HEK293 (cell line): ENCODE measurements at regions not wholly inside any gene's neighbourhood (a gene's known extent, or its start where the extent isn't known, plus 50 kb on each side); places are given as distances from the start of the nearest gene placed in this dataset.

ENCODE experiments used
- CTCF ChIA-PET: fragments of 350-600 bp; formaldehyde crosslinking; extraction: SDS; loops from one replicate; lab custom pipeline; 2021; ENCODE audit warnings: antibody characterized with exemption; lab: Yijun Ruan, JAX
- POLR2A ChIA-PET: fragments of 300-600 bp; formaldehyde crosslinking; extraction: SDS; loops from one replicate; lab custom pipeline; 2020; ENCODE audit warnings: antibody characterized with exemption, inconsistent platforms; lab: Yijun Ruan, JAX
- H3K27ac ChIP-seq: fragments of 200-500 bp; sonication (Bioruptor generic); 2 replicates; pipeline ENCODE4 v1.5.1; 2014; ENCODE audit warnings: low read depth, low read length, control low read depth, inconsistent platforms; ENCODE audit errors: extremely low read depth
- H3K36me3 ChIP-seq, 2 experiments: fragments of 200-500 bp in 1 of 2; sonication (Bioruptor generic) in 1 of 2; 1 replicate in 1 of 2; 2 replicates in 1 of 2; pipeline ENCODE4 v1.5.1; 2014 to 2017; ENCODE audit warnings: inconsistent platforms in 2 of 2, low read length in 2 of 2; ENCODE audit not compliant: control insufficient read depth in 2 of 2, insufficient read depth in 1 of 2
- H3K4me1 ChIP-seq: fragments of 200-500 bp; sonication (Bioruptor generic); 2 replicates; pipeline ENCODE4 v1.5.1; 2014; ENCODE audit warnings: mild to moderate bottlenecking, low read length, inconsistent platforms; ENCODE audit not compliant: control insufficient read depth, insufficient read depth
- H3K4me3 ChIP-seq: 2 replicates; pipeline ENCODE4 v1.5.1; 2011; ENCODE audit warnings: low read depth, mild to moderate bottlenecking, control low read depth, low read length, moderate library complexity
- H3K9me3 ChIP-seq: fragments of 200-500 bp; sonication (Bioruptor generic); 2 replicates; pipeline ENCODE4 v1.5.1; 2014; ENCODE audit warnings: low read depth, low read length, inconsistent platforms; ENCODE audit not compliant: control insufficient read depth, insufficient read depth
- BCL11A ChIP-seq: fragments of 450-650 bp; formaldehyde crosslinking; IDR thresholded peaks from 2 replicates; pipeline ENCODE4 v1.5.1; 2016; ENCODE audit warnings: low read depth, missing biosample characterization, missing genetic modification characterization
- HOXD13 ChIP-seq: sonication (generic); formaldehyde crosslinking; IDR thresholded peaks from 2 replicates; pipeline ENCODE4 v1.8.0; 2022; ENCODE audit warnings: missing genetic modification reagents, borderline replicate concordance
- IKZF3 ChIP-seq: fragments of 450-650 bp; IDR thresholded peaks from 2 replicates; pipeline ENCODE4 v1.5.0; 2018; ENCODE audit warnings: missing biosample characterization, mild to moderate bottlenecking, missing genetic modification characterization, moderate library complexity
- KLF1 ChIP-seq: fragments of 450-650 bp; formaldehyde crosslinking; IDR thresholded peaks from 2 replicates; pipeline ENCODE4 v1.5.1; 2016; ENCODE audit warnings: missing biosample characterization, missing genetic modification characterization
- PRDM1 ChIP-seq: fragments of 450-650 bp; formaldehyde crosslinking; IDR thresholded peaks from 2 replicates; pipeline ENCODE4; 2016; ENCODE audit warnings: missing biosample characterization, missing genetic modification characterization
- REPIN1 ChIP-seq: fragments of 450-650 bp; formaldehyde crosslinking; IDR thresholded peaks from 2 replicates; pipeline ENCODE4 v1.5.1; 2017; ENCODE audit warnings: missing biosample characterization, missing genetic modification characterization, low read depth
- SALL2 ChIP-seq: fragments of 450-650 bp; formaldehyde crosslinking; IDR thresholded peaks from 2 replicates; pipeline ENCODE4 v1.5.0; 2017; ENCODE audit warnings: missing biosample characterization, mild to moderate bottlenecking, missing genetic modification characterization, borderline replicate concordance
- TCF7L2 ChIP-seq: IDR thresholded peaks from 2 replicates; pipeline ENCODE4 v1.6.1; 2011; ENCODE audit warnings: low read depth, mild to moderate bottlenecking, inconsistent platforms, low read length, moderate library complexity, borderline replicate concordance
- ZBTB20 ChIP-seq: fragments of 450-650 bp; formaldehyde crosslinking; IDR thresholded peaks from 2 replicates; pipeline ENCODE4 v1.5.1; 2016; ENCODE audit warnings: missing biosample characterization, missing genetic modification characterization
- ZEB2 ChIP-seq: fragments of 450-650 bp; formaldehyde crosslinking; IDR thresholded peaks from 2 replicates; pipeline ENCODE4 v1.5.1; 2016; ENCODE audit warnings: missing biosample characterization, missing genetic modification characterization
- ZNF175 ChIP-seq: fragments of 450-650 bp; formaldehyde crosslinking; IDR thresholded peaks from 2 replicates; pipeline ENCODE4 v1.5.1; 2016; ENCODE audit warnings: missing biosample characterization, missing genetic modification characterization
- ZNF184 ChIP-seq: fragments of 450-650 bp; IDR thresholded peaks from 2 replicates; pipeline ENCODE4 v1.5.1; 2018; ENCODE audit warnings: missing biosample characterization, mild to moderate bottlenecking, missing genetic modification characterization
- ZNF23 ChIP-seq: fragments of 450-650 bp; formaldehyde crosslinking; IDR thresholded peaks from 2 replicates; pipeline ENCODE4 v1.5.1; 2016; ENCODE audit warnings: missing biosample characterization, missing genetic modification characterization, borderline replicate concordance
- ZNF335 ChIP-seq: fragments of 450-650 bp; formaldehyde crosslinking; conservative IDR thresholded peaks from 2 replicates; pipeline ENCODE4 v1.5.1; 2016; ENCODE audit warnings: missing biosample characterization, missing genetic modification characterization
- ZNF37A ChIP-seq: fragments of 450-650 bp; IDR thresholded peaks from 2 replicates; pipeline ENCODE4 v1.5.1; 2018; ENCODE audit warnings: missing biosample characterization, missing genetic modification characterization
- ZNF658 ChIP-seq: fragments of 450-650 bp; formaldehyde crosslinking; IDR thresholded peaks from 2 replicates; pipeline ENCODE4; 2016; ENCODE audit warnings: missing biosample characterization, missing genetic modification characterization
- TF ChIP-seq, protein P1 (sequence below): fragments of 450-650 bp; formaldehyde crosslinking; IDR thresholded peaks from 2 replicates; pipeline ENCODE4 v1.5.1; 2016; ENCODE audit warnings: missing biosample characterization, missing genetic modification characterization
- TF ChIP-seq, protein P2 (sequence below): fragments of 450-650 bp; formaldehyde crosslinking; IDR thresholded peaks from 2 replicates; pipeline ENCODE4 v1.5.1; 2017; ENCODE audit warnings: missing biosample characterization, missing genetic modification characterization
- TF ChIP-seq, protein P3 (sequence below): fragments of 450-650 bp; formaldehyde crosslinking; IDR thresholded peaks from 2 replicates; pipeline ENCODE4 v1.5.1; 2017; ENCODE audit warnings: missing biosample characterization, missing genetic modification characterization
- TF ChIP-seq, protein P4 (sequence below): fragments of 450-650 bp; IDR thresholded peaks from 2 replicates; pipeline ENCODE4 v1.5.1; 2018; ENCODE audit warnings: missing biosample characterization, mild to moderate bottlenecking, missing genetic modification characterization
- TF ChIP-seq, protein P5 (sequence below): fragments of 450-650 bp; formaldehyde crosslinking; IDR thresholded peaks from 2 replicates; pipeline ENCODE4 v1.5.1; 2016; ENCODE audit warnings: missing biosample characterization, missing genetic modification characterization
- TF ChIP-seq, protein P6 (sequence below): fragments of 450-650 bp; formaldehyde crosslinking; IDR thresholded peaks from 2 replicates; pipeline ENCODE4 v1.5.1; 2017; ENCODE audit warnings: missing biosample characterization, missing genetic modification characterization
- TF ChIP-seq, protein P7 (sequence below): fragments of 450-650 bp; formaldehyde crosslinking; IDR thresholded peaks from 2 replicates; pipeline ENCODE4 v1.5.1; 2016; ENCODE audit warnings: missing biosample characterization, missing genetic modification characterization, low read depth

DNA sequence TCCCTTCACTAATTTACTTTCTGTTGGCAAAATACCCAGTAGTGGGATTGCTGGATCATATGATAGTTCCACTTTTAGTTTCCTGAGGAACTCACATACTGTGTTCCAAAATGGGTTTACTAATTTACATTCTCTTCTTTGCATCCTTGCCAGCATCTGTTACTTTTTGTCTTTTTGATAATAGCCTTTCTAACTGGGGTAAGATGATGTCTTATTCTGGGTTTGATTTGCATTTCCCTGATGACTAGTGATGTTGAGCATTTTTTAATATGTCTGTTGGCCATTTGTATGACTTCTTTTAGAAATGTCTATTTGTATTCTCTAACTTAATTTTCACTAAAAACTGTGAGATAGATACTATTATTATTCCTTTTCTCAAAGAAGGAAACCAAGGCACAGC lies 411.7 kb downstream of the SOCS6 start (continued):
- TF ChIP-seq, protein P1, sequence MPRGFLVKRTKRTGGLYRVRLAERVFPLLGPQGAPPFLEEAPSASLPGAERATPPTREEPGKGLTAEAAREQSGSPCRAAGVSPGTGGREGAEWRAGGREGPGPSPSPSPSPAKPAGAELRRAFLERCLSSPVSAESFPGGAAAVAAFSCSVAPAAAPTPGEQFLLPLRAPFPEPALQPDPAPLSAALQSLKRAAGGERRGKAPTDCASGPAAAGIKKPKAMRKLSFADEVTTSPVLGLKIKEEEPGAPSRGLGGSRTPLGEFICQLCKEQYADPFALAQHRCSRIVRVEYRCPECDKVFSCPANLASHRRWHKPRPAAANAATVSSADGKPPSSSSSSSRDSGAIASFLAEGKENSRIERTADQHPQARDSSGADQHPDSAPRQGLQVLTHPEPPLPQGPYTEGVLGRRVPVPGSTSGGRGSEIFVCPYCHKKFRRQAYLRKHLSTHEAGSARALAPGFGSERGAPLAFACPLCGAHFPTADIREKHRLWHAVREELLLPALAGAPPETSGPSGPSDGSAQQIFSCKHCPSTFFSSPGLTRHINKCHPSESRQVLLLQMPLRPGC (tag by site-specific recombination), result no peak
- TF ChIP-seq, protein P2, sequence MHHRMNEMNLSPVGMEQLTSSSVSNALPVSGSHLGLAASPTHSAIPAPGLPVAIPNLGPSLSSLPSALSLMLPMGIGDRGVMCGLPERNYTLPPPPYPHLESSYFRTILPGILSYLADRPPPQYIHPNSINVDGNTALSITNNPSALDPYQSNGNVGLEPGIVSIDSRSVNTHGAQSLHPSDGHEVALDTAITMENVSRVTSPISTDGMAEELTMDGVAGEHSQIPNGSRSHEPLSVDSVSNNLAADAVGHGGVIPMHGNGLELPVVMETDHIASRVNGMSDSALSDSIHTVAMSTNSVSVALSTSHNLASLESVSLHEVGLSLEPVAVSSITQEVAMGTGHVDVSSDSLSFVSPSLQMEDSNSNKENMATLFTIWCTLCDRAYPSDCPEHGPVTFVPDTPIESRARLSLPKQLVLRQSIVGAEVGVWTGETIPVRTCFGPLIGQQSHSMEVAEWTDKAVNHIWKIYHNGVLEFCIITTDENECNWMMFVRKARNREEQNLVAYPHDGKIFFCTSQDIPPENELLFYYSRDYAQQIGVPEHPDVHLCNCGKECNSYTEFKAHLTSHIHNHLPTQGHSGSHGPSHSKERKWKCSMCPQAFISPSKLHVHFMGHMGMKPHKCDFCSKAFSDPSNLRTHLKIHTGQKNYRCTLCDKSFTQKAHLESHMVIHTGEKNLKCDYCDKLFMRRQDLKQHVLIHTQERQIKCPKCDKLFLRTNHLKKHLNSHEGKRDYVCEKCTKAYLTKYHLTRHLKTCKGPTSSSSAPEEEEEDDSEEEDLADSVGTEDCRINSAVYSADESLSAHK (tag by site-specific recombination), result no peak
- TF ChIP-seq, protein P3, sequence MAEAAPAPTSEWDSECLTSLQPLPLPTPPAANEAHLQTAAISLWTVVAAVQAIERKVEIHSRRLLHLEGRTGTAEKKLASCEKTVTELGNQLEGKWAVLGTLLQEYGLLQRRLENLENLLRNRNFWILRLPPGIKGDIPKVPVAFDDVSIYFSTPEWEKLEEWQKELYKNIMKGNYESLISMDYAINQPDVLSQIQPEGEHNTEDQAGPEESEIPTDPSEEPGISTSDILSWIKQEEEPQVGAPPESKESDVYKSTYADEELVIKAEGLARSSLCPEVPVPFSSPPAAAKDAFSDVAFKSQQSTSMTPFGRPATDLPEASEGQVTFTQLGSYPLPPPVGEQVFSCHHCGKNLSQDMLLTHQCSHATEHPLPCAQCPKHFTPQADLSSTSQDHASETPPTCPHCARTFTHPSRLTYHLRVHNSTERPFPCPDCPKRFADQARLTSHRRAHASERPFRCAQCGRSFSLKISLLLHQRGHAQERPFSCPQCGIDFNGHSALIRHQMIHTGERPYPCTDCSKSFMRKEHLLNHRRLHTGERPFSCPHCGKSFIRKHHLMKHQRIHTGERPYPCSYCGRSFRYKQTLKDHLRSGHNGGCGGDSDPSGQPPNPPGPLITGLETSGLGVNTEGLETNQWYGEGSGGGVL (tag by site-specific recombination), result no peak
- TF ChIP-seq BCL11A (tag by site-specific recombination) (no peak), ZNF335 (tag by site-specific recombination) (no peak), ZNF175 (no peak), REPIN1 (no peak)
- TF ChIP-seq, protein P4, sequence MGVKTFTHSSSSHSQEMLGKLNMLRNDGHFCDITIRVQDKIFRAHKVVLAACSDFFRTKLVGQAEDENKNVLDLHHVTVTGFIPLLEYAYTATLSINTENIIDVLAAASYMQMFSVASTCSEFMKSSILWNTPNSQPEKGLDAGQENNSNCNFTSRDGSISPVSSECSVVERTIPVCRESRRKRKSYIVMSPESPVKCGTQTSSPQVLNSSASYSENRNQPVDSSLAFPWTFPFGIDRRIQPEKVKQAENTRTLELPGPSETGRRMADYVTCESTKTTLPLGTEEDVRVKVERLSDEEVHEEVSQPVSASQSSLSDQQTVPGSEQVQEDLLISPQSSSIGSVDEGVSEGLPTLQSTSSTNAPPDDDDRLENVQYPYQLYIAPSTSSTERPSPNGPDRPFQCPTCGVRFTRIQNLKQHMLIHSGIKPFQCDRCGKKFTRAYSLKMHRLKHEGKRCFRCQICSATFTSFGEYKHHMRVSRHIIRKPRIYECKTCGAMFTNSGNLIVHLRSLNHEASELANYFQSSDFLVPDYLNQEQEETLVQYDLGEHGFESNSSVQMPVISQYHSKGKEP (tag by site-specific recombination), result no peak

DNA sequence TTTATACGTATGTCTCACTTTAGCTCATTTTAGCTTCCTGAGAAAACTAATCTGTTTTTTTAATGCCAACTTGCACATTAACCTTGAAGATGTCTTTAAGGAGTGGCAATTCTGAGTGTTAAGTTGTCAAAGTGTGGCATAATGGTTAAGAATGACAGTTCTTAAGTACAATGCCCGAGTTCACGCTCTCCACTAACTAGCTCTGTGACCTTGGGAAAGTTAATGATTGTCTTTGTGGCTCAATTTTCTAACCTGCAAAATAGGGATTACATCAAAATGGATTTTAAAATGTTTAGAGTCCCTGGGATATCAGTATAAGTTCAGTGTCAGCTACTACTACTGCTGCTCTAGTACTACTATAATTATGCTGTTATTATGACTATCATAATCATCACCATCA lies 409.7 kb downstream of the SOCS6 start:
- H3K9me3 ChIP-seq, result no peaks in the 10 kb centered on the region
- no peaks in the 10 kb centered on the region for H3K36me3 ChIP-seq
- ChIA-PET CTCF (interaction anchor here (0.7 kb wide), 1 partner anchor 207 kb away, joined by 4 read pairs; no protein-coding TSS in a partner anchor), POLR2A (no interaction called here)
- no peak overlapping the region for H3K27ac ChIP-seq
- H3K4me3 ChIP-seq, result no peak overlapping the region
- no peaks in the 10 kb centered on the region for H3K4me1 ChIP-seq
- TF ChIP-seq KLF1 (tag by site-specific recombination) (no peak), ZNF658 (tag by site-specific recombination) (no peak), PRDM1 (tag by site-specific recombination) (no peak), ZNF175 (no peak), SALL2 (tag by site-specific recombination) (no peak), ZNF37A (tag by site-specific recombination) (no peak), IKZF3 (tag by site-specific recombination) (no peak), ZBTB20 (tag by site-specific recombination) (no peak), ZEB2 (tag by site-specific recombination) (no peak), ZNF184 (no peak), TCF7L2 (no peak), ZNF23 (no peak), HOXD13 (no peak)
- TF ChIP-seq, protein P5, sequence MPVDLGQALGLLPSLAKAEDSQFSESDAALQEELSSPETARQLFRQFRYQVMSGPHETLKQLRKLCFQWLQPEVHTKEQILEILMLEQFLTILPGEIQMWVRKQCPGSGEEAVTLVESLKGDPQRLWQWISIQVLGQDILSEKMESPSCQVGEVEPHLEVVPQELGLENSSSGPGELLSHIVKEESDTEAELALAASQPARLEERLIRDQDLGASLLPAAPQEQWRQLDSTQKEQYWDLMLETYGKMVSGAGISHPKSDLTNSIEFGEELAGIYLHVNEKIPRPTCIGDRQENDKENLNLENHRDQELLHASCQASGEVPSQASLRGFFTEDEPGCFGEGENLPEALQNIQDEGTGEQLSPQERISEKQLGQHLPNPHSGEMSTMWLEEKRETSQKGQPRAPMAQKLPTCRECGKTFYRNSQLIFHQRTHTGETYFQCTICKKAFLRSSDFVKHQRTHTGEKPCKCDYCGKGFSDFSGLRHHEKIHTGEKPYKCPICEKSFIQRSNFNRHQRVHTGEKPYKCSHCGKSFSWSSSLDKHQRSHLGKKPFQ (tag by site-specific recombination), result no peak
- TF ChIP-seq, protein P6, sequence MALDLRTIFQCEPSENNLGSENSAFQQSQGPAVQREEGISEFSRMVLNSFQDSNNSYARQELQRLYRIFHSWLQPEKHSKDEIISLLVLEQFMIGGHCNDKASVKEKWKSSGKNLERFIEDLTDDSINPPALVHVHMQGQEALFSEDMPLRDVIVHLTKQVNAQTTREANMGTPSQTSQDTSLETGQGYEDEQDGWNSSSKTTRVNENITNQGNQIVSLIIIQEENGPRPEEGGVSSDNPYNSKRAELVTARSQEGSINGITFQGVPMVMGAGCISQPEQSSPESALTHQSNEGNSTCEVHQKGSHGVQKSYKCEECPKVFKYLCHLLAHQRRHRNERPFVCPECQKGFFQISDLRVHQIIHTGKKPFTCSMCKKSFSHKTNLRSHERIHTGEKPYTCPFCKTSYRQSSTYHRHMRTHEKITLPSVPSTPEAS (tag by site-specific recombination), result no peak
- TF ChIP-seq, protein P7, sequence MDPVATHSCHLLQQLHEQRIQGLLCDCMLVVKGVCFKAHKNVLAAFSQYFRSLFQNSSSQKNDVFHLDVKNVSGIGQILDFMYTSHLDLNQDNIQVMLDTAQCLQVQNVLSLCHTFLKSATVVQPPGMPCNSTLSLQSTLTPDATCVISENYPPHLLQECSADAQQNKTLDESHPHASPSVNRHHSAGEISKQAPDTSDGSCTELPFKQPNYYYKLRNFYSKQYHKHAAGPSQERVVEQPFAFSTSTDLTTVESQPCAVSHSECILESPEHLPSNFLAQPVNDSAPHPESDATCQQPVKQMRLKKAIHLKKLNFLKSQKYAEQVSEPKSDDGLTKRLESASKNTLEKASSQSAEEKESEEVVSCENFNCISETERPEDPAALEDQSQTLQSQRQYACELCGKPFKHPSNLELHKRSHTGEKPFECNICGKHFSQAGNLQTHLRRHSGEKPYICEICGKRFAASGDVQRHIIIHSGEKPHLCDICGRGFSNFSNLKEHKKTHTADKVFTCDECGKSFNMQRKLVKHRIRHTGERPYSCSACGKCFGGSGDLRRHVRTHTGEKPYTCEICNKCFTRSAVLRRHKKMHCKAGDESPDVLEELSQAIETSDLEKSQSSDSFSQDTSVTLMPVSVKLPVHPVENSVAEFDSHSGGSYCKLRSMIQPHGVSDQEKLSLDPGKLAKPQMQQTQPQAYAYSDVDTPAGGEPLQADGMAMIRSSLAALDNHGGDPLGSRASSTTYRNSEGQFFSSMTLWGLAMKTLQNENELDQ (tag by site-specific recombination), result no peak
